GM19372 (cell line): ENCODE measurements at regions not wholly inside any gene's neighbourhood (a gene's known extent, or its start where the extent isn't known, plus 50 kb on each side); places are given as distances from the start of the nearest gene placed in this dataset.
"Not testable (repeated sequence)": the region's sequence is repeated elsewhere in the genome, so short reads cannot be mapped to it uniquely, and the experiment has no call there.

Source experiments
- ATAC-seq: cut with Tn5 transposase; IDR thresholded peaks from one replicate; pipeline ENCODE4 v1.9.1; 2021; ENCODE audit warnings: mild to moderate bottlenecking, low read depth, moderate library complexity; ENCODE audit not compliant: unreplicated experiment

DNA sequence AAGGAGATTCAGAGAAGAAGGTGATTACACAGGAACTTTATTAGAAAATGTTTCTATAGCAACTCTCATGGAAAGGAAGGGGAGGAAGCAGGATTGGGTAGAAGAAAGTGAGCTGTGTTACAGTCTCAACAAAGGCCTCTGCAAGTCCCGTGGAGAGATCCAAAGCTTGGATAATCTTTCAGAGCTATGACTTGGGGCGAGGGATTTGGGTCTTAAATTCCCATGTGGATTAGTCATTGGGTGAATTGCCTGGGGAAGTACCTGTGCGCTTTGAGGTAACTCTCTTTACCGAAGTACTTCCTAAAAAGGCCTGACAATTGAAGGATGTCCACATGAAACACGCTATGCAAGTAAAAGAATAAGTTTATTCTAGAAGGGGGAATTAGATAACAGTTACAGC, 133.8 kb upstream of the ANKRD50 start:
- ATAC-seq = no peak

DNA sequence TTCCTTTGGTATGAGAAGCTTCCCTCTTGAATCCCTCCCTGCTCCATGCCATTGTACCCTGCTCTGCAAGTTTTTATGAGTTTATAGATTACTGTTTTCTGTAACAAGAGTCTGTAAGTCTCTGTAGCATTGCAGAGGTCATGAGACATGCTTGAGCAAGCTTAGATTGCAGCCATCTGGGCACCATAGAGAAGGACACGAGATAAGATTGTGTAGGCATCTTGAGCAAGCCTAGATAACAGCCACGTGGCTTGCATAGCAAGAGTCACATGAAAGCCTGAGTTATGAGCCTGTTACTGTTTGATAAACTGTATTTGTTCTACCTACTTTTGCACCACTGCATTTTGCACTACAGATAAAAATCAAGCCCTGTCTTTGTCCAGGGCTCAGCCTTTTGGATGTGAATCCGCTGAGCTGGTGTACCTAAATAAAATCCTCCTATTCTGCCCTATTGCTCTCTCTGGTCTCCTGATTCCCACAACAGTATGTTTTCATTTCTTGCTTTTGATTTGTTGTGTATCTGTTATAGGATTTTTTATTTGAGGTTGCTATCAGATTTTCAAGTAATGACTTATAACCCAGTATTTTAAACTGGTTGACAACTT, 127.4 kb upstream of the ANKRD50 start:
- ATAC-seq = no peak

DNA sequence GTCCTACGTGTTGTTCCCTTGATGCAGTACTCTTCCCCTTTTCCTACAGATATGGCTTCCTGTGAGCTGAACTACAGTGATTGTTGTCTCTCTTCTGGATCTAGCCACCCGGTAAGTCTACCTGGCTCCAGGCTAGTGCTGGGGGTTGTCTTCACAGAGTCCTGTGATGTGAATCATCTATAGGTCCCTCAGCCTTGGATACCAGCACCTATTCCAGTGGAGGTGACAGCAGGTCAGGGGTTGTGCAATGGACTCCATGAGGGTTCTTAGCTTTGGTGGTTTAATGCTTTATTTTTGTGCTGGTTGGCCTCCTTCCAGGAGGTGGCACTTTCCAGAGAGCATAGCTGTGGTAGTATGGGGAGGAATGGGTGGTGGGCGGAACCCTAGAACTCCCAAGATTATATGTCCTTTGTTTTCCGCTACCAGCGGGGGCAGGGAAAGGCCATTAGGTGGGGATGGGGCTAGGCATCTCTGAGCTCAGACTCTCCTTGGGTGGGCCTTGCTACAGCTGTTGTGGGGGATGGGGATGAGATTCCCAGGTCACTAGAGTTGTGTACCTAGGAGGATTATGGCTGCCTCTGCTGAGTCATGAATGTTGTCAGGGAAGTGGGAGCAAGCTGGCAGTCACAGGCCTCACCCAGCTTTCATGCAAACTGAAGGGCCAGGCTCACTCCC, 121.4 kb upstream of the ANKRD50 start:
- ATAC-seq = no peak

DNA sequence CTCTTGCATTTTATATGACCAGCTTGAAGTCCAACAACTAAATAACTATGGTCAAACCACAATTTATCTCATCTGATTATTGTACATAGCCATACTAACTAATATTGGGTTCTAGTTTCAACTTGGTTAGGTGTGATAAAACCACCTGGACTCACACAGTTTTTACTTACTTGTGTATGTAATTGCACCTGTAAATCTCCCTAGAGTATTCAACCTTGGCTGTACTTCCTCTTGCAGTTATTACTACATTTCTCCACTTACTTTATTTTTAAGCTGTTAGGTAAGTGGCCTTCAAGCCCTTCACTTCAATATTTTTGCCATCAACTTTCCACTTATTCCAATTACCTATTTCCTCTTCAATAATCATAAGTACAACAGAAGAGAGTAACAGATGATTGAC, 115.8 kb upstream of the ANKRD50 start:
- no peak for ATAC-seq

DNA sequence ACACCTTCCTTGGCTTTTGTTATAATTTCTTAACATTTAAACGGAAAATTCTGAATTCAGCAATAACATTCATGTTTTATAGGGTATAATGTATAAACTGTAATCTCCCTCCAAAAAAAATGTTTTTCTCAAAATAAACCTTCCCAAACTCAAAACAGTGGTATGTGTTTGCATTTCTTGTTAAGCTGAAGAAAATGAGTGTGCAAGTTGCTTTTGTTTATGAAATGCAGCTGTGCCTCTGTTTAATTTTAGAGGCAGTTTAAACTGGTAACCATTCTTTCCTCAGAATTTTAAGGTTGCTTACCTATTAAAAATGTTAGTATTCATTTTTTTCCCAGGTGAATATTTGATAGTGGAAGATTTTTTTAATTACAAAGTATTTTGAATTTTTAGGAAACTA, 105.0 kb upstream of the ANKRD50 start:
- ATAC-seq = no peak

DNA sequence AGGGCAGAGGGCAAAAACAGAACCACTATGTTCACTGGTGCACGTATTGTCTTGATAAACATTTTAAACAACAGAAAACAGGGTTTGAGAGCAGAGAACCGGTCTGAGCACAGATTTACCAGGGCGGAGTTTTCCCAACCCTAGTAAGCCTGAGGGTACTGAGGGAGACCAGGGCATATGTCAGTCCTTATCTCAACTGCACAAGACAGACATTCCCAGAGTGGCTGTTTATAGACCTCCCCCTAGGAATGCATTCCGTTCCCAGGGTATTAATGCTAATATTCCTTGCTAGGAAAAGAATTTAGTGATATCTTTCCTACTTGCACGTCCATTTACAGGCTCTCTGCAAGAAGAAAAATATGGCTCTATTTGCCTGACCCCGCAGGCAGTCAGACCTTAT, 99.7 kb upstream of the ANKRD50 start:
- not testable (repeated sequence) for ATAC-seq

DNA sequence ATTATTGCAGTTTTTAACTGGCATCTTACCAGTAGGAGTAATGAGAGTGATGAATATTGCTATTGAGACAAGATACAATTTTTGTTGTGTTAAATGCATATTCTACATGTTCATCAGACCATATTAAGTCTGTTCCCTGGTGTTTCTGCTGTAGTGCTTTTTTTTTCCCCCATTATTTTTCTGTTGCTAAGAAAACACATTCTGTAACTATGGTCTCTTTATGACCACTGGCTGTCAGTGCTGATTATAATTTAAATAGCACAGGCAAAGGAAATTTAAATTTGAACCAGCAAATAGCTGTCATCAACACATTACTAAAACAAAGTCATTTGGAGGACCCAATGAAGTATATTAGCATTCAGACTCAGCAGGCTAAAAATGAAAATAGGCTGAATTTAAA, 98.3 kb upstream of the ANKRD50 start:
- ATAC-seq = no peak

DNA sequence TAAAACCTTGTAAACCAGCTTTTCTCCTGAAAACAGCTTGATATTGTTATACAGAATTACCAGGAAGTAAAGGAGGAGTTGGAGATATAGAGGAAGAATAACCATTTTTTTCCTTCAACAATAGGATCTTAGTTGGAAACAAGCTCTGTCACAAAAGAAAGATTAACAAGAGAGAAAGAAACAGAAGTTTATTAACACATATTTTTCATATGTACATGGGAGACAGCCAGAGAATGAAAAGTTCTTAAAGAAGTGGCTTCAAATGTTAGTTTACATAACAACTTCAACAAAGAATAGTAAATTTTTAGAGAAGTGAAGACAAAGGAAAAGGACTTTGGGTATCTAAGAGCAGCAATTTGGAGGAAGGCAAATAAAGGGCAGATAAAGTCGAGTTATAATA, 94.9 kb upstream of the ANKRD50 start:
- no peak for ATAC-seq

DNA sequence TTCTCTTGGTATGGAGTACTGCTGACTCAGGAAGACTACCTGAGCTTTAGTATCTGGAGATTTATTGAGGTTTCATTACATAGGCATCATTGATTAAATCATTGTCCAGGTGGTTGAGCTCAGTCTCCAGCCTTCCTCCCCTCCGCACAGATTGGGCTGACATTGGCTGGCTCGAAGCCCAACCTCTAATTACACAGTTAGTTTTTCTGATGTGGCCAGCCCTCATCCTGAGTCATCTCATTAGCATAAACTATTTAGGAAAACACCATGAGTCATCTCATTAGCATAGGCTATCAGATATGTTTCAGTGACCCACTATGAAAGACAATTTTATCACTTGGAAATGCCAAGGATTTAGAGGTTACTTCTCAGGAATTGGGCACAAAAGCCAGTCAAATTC, 93.9 kb upstream of the ANKRD50 start:
- no peak for ATAC-seq

DNA sequence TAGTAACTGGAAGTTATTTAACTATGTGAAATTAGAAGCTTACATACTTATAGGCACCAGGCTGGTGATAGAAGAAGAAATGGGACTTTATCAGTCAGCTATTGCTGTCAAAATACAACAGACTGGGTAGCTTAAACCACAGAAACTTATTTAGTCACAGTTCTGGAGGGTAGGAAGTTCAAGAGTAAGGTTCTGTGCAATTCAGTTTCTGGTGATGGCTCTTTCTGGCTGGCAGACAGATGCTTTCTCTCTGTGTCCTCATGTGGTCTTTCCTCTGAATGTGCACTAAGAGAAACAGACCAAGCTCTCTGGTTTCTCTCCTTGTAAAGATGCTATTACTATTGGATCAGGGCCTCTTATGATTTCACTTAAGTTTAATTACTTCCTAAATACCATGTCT, 92.1 kb upstream of the ANKRD50 start:
- ATAC-seq = no peak

DNA sequence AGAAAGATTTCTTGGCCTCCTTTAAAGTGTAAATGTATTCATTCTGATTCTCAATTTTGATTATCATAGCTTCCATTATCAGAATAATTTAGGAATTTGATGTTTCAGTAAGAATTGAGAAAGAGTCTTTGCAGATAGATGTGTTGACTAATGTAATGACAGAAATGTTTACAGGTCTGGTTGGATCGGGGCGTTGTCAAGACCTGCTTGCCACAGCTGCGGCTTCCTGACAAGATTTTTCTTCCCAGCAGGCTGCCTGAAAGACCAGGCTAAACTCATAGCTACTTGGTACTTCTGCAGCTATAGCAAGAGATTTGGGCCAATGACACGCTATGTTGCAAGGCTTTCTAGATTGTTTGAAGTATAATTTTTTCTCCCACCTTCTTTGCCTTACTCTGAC, 91.5 kb upstream of the ANKRD50 start:
- ATAC-seq = no peak

DNA sequence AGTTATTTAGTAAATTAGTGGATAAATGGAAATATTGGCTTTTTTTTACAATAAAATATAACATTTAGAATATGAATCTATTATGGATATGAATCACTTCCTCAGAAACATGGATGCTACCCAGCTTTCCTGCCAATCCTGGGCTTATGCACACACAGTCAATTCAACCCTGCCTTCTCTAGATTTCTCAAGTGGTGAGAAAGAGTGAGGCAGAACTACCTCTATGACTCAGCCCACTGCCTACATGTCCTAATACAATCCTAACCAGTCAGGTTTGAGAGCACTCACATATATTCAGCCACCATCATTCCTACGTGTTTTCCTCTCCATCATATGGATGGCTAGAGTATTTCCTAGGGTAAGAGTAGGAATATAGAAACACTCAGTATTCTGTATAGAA, 91.1 kb upstream of the ANKRD50 start:
- ATAC-seq = peak; percentile 41

DNA sequence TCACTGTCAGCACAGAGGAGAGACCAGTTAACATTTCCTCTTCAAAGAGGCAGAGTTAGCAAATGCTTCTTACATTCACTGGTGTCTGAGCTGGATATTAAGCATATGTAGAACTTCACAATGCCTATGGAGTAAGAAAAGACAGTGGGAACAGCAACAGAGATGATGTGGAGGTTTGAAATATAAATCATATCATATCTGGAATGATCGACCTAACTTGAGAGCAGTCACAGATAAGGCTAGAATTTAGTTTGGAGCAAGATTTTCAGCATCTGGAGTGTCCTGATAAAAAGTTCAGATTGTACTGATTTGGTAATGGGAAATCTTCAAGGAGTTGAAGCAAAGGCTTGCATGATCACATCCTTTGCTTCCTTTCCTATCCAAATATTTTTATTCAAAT, 90.5 kb upstream of the ANKRD50 start:
- ATAC-seq = no peak

DNA sequence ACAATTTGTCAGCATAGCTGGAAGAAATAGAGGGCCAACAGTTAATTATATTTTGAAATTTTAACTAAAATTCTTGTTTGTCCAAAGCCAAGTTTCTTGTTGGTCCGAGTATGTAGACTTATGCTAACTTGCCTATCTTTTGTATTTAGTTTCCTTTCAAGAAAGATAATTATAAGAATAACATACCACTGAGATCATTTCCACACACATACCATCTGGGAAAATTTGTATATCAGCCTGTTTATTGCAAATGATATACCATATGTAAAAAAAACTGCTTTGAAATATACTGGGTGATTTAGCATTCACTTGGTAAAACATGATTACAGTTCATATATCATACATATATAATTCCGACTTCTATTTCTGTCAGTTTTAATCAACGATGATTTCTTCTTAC, 84.7 kb upstream of the ANKRD50 start:
- ATAC-seq = no peak

DNA sequence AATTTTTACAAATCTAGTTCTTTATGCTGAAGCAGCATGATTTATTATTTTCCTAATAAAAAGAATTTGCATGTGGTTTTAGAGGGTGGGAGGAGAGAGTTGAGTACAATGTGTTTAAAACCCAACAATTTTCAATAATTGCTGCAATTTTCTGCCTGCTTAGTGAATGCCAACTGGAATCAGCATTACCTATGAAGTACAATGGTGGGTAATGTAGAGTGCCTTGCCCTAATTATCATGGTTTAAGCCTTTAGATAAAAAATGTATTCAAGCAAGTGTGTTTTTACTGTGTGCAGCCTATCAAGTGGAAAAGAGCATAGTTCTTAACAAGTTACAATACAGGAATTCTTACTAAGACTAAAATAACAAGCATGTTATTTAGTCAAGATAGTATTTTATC, 77.9 kb upstream of the ANKRD50 start:
- ATAC-seq = no peak

DNA sequence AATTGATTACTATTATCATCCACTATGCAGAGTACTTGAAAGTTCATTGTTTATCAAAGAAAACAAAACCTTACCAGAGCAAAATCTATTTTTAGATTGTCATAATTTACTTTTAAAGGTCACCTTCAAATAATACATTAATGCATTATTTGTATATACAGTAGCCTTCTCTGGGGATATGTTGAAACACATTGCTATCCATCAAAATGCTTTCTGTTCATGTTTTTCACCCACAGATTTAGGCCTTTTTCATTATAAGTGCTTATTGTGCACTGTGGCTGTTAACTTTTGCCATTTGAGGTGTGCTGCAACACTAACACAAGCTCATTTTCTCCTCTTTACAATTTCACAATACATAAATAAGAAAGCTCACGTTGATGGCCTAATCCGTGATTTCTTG, 74.1 kb upstream of the ANKRD50 start:
- ATAC-seq = no peak

DNA sequence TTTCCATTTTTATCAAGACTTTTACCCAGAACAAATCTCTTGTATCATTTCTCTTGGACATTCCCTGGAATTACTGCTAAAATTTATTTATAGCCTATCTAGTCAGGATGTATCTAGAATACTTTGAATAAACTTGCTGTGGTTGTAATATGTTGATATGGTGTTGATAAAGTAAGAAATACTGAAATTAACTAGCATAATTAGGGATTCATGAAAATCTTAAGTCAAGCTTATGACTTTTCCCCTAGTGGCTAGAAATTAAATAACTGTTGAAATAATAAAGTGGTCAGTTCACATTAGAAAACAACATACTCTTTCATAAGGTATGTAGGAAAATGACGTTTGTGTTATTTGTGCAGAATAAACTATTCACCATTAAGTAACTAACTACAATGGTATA, 73.1 kb upstream of the ANKRD50 start:
- ATAC-seq = no peak

DNA sequence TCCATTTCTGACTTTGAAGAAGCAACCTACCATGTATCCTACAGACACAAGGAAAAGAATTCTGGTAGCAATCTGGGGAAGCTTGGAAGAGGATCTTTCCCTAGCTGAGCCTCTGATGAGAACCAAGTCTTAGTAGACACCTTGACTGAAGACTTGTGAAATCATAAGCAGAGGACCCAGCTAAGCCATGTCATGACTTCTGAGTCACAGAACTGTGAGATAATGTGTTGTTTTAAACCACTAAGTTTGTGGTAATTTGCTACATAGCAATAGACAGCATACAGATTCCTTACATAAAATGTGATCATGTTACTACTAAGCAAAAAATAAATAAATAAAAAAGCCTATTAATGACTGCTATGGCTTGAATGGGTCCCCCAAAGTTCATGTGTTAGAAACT, 71.3 kb upstream of the ANKRD50 start:
- ATAC-seq = no peak

DNA sequence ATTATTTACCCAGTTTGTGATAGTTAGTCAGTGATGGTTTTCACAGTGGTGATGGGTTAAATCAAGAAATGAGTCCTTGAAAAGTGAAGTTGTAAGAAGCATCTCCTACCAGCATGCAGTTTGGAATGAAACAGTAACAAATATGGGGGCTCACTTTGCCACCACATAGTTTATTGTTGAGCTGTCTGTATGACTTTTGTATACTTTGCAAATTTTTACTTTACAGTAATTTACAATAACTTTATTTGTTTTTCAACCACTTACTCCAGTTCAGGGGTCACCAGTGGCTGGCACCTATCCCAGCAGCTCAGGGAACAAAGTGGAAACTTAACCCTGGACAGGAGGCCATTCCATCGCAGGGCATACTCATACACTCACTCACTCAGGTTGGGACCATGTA, 64.5 kb upstream of the ANKRD50 start:
- ATAC-seq = no peak

DNA sequence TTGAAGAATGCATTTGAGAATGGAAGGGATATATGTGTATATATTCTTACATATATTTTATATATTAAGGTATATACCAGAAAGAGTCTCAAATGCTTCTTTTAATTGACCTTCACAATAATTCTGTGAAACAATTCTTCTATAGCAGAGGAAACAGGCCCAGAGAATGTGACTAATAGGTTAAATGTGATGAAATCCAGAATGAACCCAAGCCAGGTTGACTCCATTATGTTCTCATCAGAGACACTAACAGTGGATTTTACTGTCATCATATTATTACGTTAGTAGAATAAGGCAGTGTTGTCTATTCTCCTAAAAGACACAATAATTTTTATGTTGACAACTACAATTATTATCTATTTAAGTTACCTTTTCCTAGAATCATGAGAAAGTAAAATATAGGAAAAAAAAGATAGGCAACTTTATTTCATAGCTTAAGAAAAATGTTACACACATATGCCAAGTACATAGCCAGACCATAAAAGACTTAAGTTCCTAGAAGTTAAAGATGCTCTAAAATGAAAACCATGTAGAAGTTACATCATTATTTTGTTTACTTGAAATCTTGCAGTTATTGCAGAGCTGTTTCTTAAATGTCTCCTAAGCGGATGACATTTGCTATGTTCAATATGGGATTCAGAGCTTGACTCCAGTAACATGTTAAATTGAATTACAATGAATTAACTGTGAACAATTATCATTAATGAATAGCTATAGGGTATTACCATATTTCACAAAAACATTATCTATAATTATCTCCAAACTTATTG, 56.2 kb upstream of the ANKRD50 start:
- ATAC-seq = no peak

DNA sequence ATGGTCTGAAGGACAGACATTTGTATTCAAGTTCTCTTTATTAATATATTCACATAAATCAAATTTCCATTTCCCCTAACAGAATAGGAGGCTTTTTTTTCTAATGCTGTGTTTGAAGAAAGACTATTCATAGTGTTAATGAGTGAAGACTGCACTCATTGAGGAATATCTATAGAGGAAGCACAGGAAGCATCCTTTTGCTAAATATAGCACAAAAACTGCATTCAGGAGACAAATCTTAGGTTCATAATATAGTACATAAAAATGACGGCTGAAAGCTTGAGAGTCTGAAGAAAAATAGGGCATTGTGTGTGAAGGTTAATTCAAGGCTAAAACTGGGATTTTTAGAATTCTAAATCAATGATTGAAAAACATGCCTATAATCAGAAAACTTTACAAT, 50.4 kb upstream of the ANKRD50 start:
- no peak for ATAC-seq
